KMS-11 (cell line): ENCODE measurements at regions not wholly inside any gene's neighbourhood (a gene's known extent, or its start where the extent isn't known, plus 50 kb on each side); places are given as distances from the start of the nearest gene placed in this dataset.

Source experiments
- H2AFZ ChIP-seq: fragments of 200-600 bp; sonication (generic); 2 replicates; pipeline ENCODE4 v1.6.1; 2016; ENCODE audit warnings: antibody characterized with exemption, mixed run types, low read depth
- H3K27ac ChIP-seq: fragments of 200-600 bp; sonication (generic); 2 replicates; pipeline ENCODE4 v1.6.1; 2016; ENCODE audit warnings: mild to moderate bottlenecking, mixed run types
- H3K27me3 ChIP-seq: fragments of 200-600 bp; sonication (generic); 2 replicates; pipeline ENCODE4 v1.6.1; 2017; ENCODE audit warnings: mild to moderate bottlenecking, low read depth, mixed run types, moderate library complexity; ENCODE audit not compliant: insufficient read depth
- H3K36me3 ChIP-seq: fragments of 200-600 bp; sonication (generic); 2 replicates; pipeline ENCODE4 v1.6.1; 2017; ENCODE audit warnings: mild to moderate bottlenecking, mixed run types; ENCODE audit not compliant: insufficient read depth
- H3K4me1 ChIP-seq: fragments of 200-600 bp; sonication (generic); 2 replicates; pipeline ENCODE4 v1.6.1; 2016; ENCODE audit warnings: mild to moderate bottlenecking, low read depth, mixed run types; ENCODE audit not compliant: poor library complexity, severe bottlenecking
- H3K4me2 ChIP-seq: fragments of 200-600 bp; sonication (generic); 2 replicates; pipeline ENCODE4 v1.7.0; 2016; ENCODE audit warnings: mild to moderate bottlenecking, mixed run types
- H3K4me3 ChIP-seq: fragments of 200-600 bp; sonication (generic); IDR thresholded peaks from 2 replicates; pipeline ENCODE4 v1.6.1; 2017; ENCODE audit warnings: low read depth, low read length, mixed read lengths; ENCODE audit not compliant: insufficient read depth
- H3K79me2 ChIP-seq: fragments of 200-600 bp; sonication (generic); 2 replicates; pipeline ENCODE4 v1.6.1; 2016; ENCODE audit warnings: low read depth, mixed run types; ENCODE audit not compliant: insufficient read depth
- H3K9ac ChIP-seq: fragments of 200-600 bp; sonication (generic); 2 replicates; pipeline ENCODE4 v1.6.1; 2016; ENCODE audit warnings: mild to moderate bottlenecking, mixed run types
- H4K20me1 ChIP-seq: fragments of 200-600 bp; sonication (generic); 2 replicates; pipeline ENCODE4 v1.6.1; 2016; ENCODE audit warnings: mild to moderate bottlenecking, mixed run types; ENCODE audit not compliant: insufficient read depth
- CTCF ChIP-seq: fragments of 200-600 bp; sonication (generic); conservative IDR thresholded peaks from 2 replicates; pipeline ENCODE4 v1.6.1; 2017; ENCODE audit warnings: low read depth, mild to moderate bottlenecking, antibody characterized with exemption, low read length, moderate library complexity, mixed read lengths

DNA sequence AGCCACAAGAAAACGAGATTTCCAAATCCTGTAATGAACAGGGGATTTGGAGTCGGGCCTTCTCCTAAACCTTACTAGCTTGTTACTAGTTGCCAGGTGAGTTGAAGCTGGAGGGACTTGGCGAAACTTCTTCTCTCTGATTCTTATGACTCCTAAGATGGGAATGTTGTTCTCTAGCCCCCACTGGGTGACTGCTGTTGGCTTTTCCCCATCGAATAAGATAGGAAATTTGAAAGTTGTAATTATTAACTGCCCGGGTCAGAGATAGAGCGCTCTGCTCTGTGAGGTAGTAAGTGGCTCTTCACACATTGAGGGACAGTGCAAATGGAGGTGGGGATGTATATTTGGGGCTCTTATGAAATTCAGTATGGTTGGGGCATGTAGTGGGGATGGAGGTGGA lies 111.2 kb upstream of the MBNL2 start:
- Histone ChIP-seq H2AFZ (no peak overlapping the region), H3K27ac (no peak overlapping the region)

DNA sequence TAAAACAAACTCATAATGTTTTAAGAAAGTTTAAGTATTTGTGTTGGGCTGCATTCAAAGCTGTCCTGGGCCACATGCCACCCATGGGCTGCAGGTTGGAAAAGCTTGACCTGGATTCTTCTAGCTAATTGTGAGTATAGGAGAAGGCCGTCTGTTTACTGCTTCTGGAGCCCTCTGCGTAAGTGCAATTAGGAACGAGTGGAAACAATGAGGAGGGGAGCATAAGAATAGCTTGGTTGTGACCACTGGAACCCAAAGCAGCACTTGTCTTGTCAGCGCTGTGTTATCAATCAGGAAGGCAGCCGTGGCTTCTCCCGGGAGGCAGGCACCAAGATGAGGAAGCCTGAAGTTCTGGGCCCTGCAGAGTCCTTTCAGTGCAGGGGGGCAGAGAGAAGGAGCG lies 110.4 kb upstream of the MBNL2 start:
- H3K27me3 ChIP-seq = no peaks in the 10 kb centered on the region
- no peak for TF ChIP-seq CTCF
- H2AFZ ChIP-seq = no peak overlapping the region
- H3K79me2 ChIP-seq = no peaks in the 10 kb centered on the region
- H3K4me3 ChIP-seq = no peak overlapping the region
- H4K20me1 ChIP-seq = no peaks in the 10 kb centered on the region
- no peak overlapping the region for H3K9ac ChIP-seq
- H3K27ac ChIP-seq = no peak overlapping the region
- H3K36me3 ChIP-seq = no peaks in the 10 kb centered on the region
- no peak overlapping the region for H3K4me2 ChIP-seq
- no peaks in the 10 kb centered on the region for H3K4me1 ChIP-seq

More for the DNA sequence above, 111.2 kb upstream of the MBNL2 start:
- no peaks in the 10 kb centered on the region for H3K79me2 ChIP-seq
- no peaks in the 10 kb centered on the region for H4K20me1 ChIP-seq
- H3K36me3 ChIP-seq = no peaks in the 10 kb centered on the region
- H3K27me3 ChIP-seq = no peaks in the 10 kb centered on the region
- H3K4me1 ChIP-seq = no peaks in the 10 kb centered on the region
- no peak overlapping the region for H3K4me3 ChIP-seq
- H3K4me2 ChIP-seq = no peak overlapping the region
- TF ChIP-seq CTCF = no peak
- no peak overlapping the region for H3K9ac ChIP-seq

DNA sequence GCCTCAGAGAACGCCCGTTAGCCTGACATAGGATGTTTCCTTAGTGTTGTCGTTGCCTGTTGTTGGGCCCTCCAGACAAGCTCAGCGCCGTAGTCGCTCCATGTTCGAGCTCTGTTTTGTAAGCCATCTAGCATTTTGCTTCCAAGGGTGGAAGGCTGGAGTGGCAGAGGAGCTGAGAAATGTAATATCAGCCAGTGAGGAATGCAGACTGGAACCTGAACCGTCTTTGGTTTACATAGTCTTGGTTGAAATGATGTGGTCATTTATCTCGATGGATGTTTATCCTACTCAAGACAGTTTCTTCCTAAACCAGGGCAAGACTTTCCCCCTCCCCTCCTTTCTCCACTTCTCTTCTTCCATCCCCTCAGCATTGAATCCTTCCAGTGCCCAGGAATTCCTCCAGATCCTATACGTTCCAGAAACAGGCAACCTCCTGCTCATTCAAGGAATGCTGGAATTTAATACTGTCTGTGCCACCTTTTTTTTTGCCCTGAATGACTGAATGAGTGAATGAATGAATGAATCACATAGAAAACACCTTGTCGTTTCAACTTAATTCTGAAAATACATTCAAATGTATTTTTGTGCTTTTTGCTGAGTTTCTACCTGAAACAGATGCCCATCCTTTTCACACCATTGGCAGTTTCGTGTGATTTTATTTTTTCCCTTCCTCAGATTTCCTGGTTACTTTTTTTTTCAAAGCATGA lies 109.5 kb upstream of the MBNL2 start:
- H3K4me1 ChIP-seq = no peaks in the 10 kb centered on the region
- no peak overlapping the region for H3K4me2 ChIP-seq
- no peaks in the 10 kb centered on the region for H3K36me3 ChIP-seq
- no peak overlapping the region for H3K27ac ChIP-seq
- H2AFZ ChIP-seq = no peak overlapping the region
- H3K79me2 ChIP-seq = no peaks in the 10 kb centered on the region
- no peaks in the 10 kb centered on the region for H4K20me1 ChIP-seq
- no peak overlapping the region for H3K9ac ChIP-seq
- TF ChIP-seq CTCF = no peak
- H3K27me3 ChIP-seq = no peaks in the 10 kb centered on the region
- no peak overlapping the region for H3K4me3 ChIP-seq

GRCh38 chr13:97113231-97114001 lies 108.7 kb upstream of the MBNL2 start:
- H4K20me1 ChIP-seq = no peaks in the 10 kb centered on the region

More at GRCh38 chr13:97113231-97114001, 108.7 kb upstream of the MBNL2 start:
- TF ChIP-seq CTCF = no peak
- Histone ChIP-seq H3K9ac (no peak overlapping the region), H3K79me2 (no peaks in the 10 kb centered on the region), H3K27ac (no peak overlapping the region), H3K36me3 (no peaks in the 10 kb centered on the region), H3K4me1 (no peaks in the 10 kb centered on the region), H3K27me3 (no peaks in the 10 kb centered on the region), H2AFZ (no peak overlapping the region), H3K4me3 (no peak overlapping the region), H3K4me2 (no peak overlapping the region)
